ENCODE measurements at regions not wholly inside any gene's neighbourhood (a gene's known extent, or its start where the extent isn't known, plus 50 kb on each side); places are given as distances from the start of the nearest gene placed in this dataset.
"Not testable (repeated sequence)": the region's sequence is repeated elsewhere in the genome, so short reads cannot be mapped to it uniquely, and the experiment has no call there.

- intact Hi-C loops (cut with DNase I): no loop called here
Measured at GRCh38 chr18:75840131-75840530, 412.6 kb upstream of the SMIM21 start.

GRCh38 chr18:75839686-75840085 lies 412.2 kb upstream of the SMIM21 start:
- H3K9me3 ChIP-seq (ENCODE audit: control insufficient read depth in 2 of 3, insufficient read depth in 1 of 3, low read length in 3 of 3); H3K4me1 ChIP-seq (ENCODE audit: control insufficient read depth in 2 of 3, insufficient read depth in 2 of 3, low read depth in 1 of 3, low read length in 3 of 3); H3K27me3 ChIP-seq (ENCODE audit: control insufficient read depth, insufficient read depth, low read length); H3K9ac ChIP-seq (ENCODE audit: low read length in 3 of 3); H3K27ac ChIP-seq (ENCODE audit: low read depth in 2 of 2, low read length in 2 of 2); H3K4me3 ChIP-seq (ENCODE audit: low read length in 3 of 3); intact Hi-C loops (cut with DNase I); FAIRE-seq; H3K36me3 ChIP-seq (ENCODE audit: control insufficient read depth in 2 of 3, insufficient read depth in 3 of 3, low read length in 3 of 3); DNase-seq: not testable (repeated sequence)

More at GRCh38 chr18:75840131-75840530, 412.6 kb upstream of the SMIM21 start:
- no peaks in the 10 kb centered on the region for H3K27me3 ChIP-seq (ENCODE audit: control insufficient read depth, insufficient read depth, low read length)
- DNase-seq (no peak), FAIRE-seq (no peak)
- no peak overlapping the region for H3K4me3 ChIP-seq (ENCODE audit: low read length in 3 of 3)
- H3K36me3 ChIP-seq (ENCODE audit: control insufficient read depth in 2 of 3, insufficient read depth in 3 of 3, low read length in 3 of 3): no peaks in the 10 kb centered on the region
- H3K9me3 ChIP-seq (ENCODE audit: control insufficient read depth in 2 of 3, insufficient read depth in 1 of 3, low read length in 3 of 3): no peaks in the 10 kb centered on the region
- no peak overlapping the region for H3K27ac ChIP-seq (ENCODE audit: low read depth in 2 of 2, low read length in 2 of 2)
- no peak for TF ChIP-seq CTCF (IDR thresholded peaks at IDR 0.05; ENCODE audit: borderline replicate concordance, extremely low read depth, insufficient read depth)
- no peak overlapping the region for H3K9ac ChIP-seq (ENCODE audit: low read length in 3 of 3)
- no peaks in the 10 kb centered on the region for H3K4me1 ChIP-seq (ENCODE audit: control insufficient read depth in 2 of 3, insufficient read depth in 2 of 3, low read depth in 1 of 3, low read length in 3 of 3)

GRCh38 chr18:75839041-75839440 lies 411.5 kb upstream of the SMIM21 start:
- intact Hi-C loops (cut with DNase I): no loop called here
- Histone ChIP-seq H3K27ac (ENCODE audit: low read depth in 2 of 2, low read length in 2 of 2) (no peak overlapping the region), H3K4me1 (ENCODE audit: control insufficient read depth in 2 of 3, insufficient read depth in 2 of 3, low read depth in 1 of 3, low read length in 3 of 3) (no peaks in the 10 kb centered on the region), H3K9ac (ENCODE audit: low read length in 3 of 3) (no peak overlapping the region), H3K9me3 (ENCODE audit: control insufficient read depth in 2 of 3, insufficient read depth in 1 of 3, low read length in 3 of 3) (no peaks in the 10 kb centered on the region), H3K4me3 (ENCODE audit: low read length in 3 of 3) (no peak overlapping the region), H3K27me3 (ENCODE audit: control insufficient read depth, insufficient read depth, low read length) (no peaks in the 10 kb centered on the region), H3K36me3 (ENCODE audit: control insufficient read depth in 2 of 3, insufficient read depth in 3 of 3, low read length in 3 of 3) (no peaks in the 10 kb centered on the region)
- DNase-seq (no peak), FAIRE-seq (no peak)
- TF ChIP-seq CTCF (IDR thresholded peaks at IDR 0.05; ENCODE audit: borderline replicate concordance, extremely low read depth, insufficient read depth): no peak

- DNase-seq (no peak), FAIRE-seq (no peak)
- Histone ChIP-seq H3K4me1 (ENCODE audit: control insufficient read depth in 2 of 3, insufficient read depth in 2 of 3, low read depth in 1 of 3, low read length in 3 of 3) (no peaks in the 10 kb centered on the region), H3K9me3 (ENCODE audit: control insufficient read depth in 2 of 3, insufficient read depth in 1 of 3, low read length in 3 of 3) (no peaks in the 10 kb centered on the region), H3K27me3 (ENCODE audit: control insufficient read depth, insufficient read depth, low read length) (no peaks in the 10 kb centered on the region), H3K9ac (ENCODE audit: low read length in 3 of 3) (no peak overlapping the region), H3K4me3 (ENCODE audit: low read length in 3 of 3) (no peak overlapping the region), H3K36me3 (ENCODE audit: control insufficient read depth in 2 of 3, insufficient read depth in 3 of 3, low read length in 3 of 3) (no peaks in the 10 kb centered on the region), H3K27ac (ENCODE audit: low read depth in 2 of 2, low read length in 2 of 2) (no peak overlapping the region)
- TF ChIP-seq CTCF (IDR thresholded peaks at IDR 0.05; ENCODE audit: borderline replicate concordance, extremely low read depth, insufficient read depth): no peak
- intact Hi-C loops (cut with DNase I): no loop called here
Measured at GRCh38 chr18:75837316-75837715, 409.8 kb upstream of the SMIM21 start.

Measured in kidney (tissue), 13 donors.